ENCODE measurements at regions not wholly inside any gene's neighbourhood (a gene's known extent, or its start where the extent isn't known, plus 50 kb on each side); places are given as distances from the start of the nearest gene placed in this dataset.

DNA sequence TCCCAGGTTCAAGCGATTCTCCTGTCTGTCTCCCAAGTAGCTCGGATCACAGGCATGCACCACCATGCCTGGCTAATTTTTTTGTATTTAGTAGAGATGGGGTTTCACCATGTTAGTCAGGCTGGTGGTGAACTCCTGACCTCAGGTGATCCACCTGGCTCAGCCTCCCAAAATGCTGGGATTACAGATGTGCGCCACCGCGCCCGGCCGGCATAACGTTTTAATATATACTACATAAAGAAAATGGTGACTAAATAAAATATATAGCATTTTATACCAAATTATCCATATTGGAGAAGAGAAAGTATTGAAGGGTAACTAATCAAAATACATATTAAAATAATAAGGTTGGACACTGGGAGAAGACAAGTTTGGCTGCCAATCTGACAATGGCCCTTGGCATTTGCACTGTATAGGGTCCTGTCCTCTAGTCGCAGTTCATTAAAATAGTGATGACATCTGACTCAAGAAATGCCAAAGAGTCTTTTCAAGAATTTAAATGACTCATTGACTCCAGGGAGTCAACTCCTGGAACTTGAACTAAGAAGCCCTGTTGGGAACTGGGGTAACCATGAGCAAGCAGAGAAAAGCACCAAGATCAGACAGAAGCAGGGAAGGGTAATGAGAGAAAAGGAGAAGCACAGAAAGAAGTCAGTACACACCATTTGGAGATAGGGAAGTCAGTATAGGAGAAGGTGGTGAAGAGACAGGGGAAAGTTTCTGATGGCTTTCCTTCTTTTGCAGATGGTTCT lies 91.1 kb downstream of the CH25H start:
- no peak for TF ChIP-seq CTCF (IDR thresholded peaks at IDR 0.05)
- no peak for TF ChIP-seq POLR2A (IDR thresholded peaks at IDR 0.05)
